ENCODE measurements at regions not wholly inside any gene's neighbourhood (a gene's known extent, or its start where the extent isn't known, plus 50 kb on each side); places are given as distances from the start of the nearest gene placed in this dataset.
"Not testable (repeated sequence)": the region's sequence is repeated elsewhere in the genome, so short reads cannot be mapped to it uniquely, and the experiment has no call there.

- no peak for FAIRE-seq
Measured at GRCh38 chr1:47638240-47638639, 200.4 kb downstream of the FOXD2 start.

GRCh38 chr1:47638713-47639112 is 200.9 kb downstream of the FOXD2 start:
- no peak for FAIRE-seq

GRCh38 chr1:47643306-47644211 is 205.7 kb downstream of the FOXD2 start:
- no peak for FAIRE-seq

- no peak for FAIRE-seq
Measured at GRCh38 chr1:47644212-47644573, 206.3 kb downstream of the FOXD2 start.

- FAIRE-seq = no peak
Measured at GRCh38 chr1:47645151-47645550, 207.3 kb downstream of the FOXD2 start.

- FAIRE-seq = no peak
Measured at GRCh38 chr1:47646676-47647075, 208.8 kb downstream of the FOXD2 start.

- FAIRE-seq = no peak
Measured at GRCh38 chr1:47647327-47647845, 209.5 kb downstream of the FOXD2 start.

- FAIRE-seq = no peak
Measured at GRCh38 chr1:47650205-47650604, 212.4 kb downstream of the FOXD2 start.

- no peak for FAIRE-seq
Measured at GRCh38 chr1:47650611-47651010, 212.8 kb downstream of the FOXD2 start.

GRCh38 chr1:47651311-47652089 is 213.7 kb downstream of the FOXD2 start:
- no peak for FAIRE-seq

- FAIRE-seq = no peak
Measured at GRCh38 chr1:47655521-47656300, 217.9 kb downstream of the FOXD2 start.

- FAIRE-seq = no peak
Measured at GRCh38 chr1:47656719-47657685, 219.2 kb downstream of the FOXD2 start.

GRCh38 chr1:47658161-47658920 is 220.5 kb downstream of the FOXD2 start:
- no peak for FAIRE-seq

GRCh38 chr1:47659146-47659545 is 221.3 kb downstream of the FOXD2 start:
- FAIRE-seq = no peak

GRCh38 chr1:47660622-47661021 is 222.8 kb downstream of the FOXD2 start:
- FAIRE-seq = no peak

- FAIRE-seq = no peak
Measured at GRCh38 chr1:47661040-47661439, 223.2 kb downstream of the FOXD2 start.

GRCh38 chr1:47662068-47662467 is 224.2 kb downstream of the FOXD2 start:
- FAIRE-seq = no peak

- FAIRE-seq = no peak
Measured at GRCh38 chr1:47663286-47663685, 225.4 kb downstream of the FOXD2 start.

GRCh38 chr1:47664356-47664755 is 226.5 kb downstream of the FOXD2 start:
- no peak for FAIRE-seq

- FAIRE-seq = not testable (repeated sequence)
Measured at GRCh38 chr1:47664896-47665295, 227.1 kb downstream of the FOXD2 start.

GRCh38 chr1:47669081-47669585 is 231.3 kb downstream of the FOXD2 start:
- FAIRE-seq = no peak

All from TTC549 (cell line).